ENCODE measurements at regions not wholly inside any gene's neighbourhood (a gene's known extent, or its start where the extent isn't known, plus 50 kb on each side); places are given as distances from the start of the nearest gene placed in this dataset.

DNA sequence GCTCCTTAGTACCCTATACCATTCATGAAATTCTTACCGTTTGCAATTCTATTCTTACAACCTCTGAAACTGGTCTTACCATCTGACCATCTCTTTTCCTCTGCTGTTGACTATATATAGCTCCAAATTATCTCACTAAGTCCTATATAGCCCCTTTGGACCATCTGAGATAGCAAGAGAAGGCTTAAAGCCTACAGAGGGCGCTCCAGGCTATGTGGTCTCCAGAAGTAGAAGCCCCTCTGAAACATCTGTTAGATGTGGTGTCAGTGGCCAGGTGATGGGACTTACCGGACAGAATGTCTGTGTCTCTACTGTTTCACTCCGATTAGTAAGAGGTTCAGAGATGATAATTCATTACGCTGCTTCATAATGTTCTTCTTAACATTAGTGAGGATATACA, 140.7 kb upstream of the BMP2 start:
- H3K9me3 ChIP-seq (ENCODE audit: control insufficient read depth, insufficient read depth, low read length) = no peaks in the 10 kb centered on the region

DNA sequence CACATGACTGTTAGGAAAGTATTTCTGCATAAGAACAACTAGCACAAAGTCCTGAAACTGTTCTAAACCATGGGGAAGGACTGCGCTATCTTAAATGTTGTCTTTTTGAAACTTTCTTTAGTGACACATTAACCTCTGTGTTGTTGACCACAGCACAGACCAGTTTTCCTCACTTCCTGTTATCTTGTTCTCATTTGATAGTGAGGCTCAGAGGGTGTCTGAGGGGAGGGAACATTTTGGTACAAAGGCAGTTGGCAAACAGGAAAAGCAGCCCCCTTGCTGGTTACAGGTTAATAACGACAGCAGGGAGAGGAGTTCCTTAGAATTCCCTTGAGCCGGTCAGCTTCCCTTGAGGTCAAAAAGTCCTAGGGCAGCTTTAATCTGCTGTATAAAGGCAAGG, 143.5 kb upstream of the BMP2 start:
- Histone ChIP-seq H3F3A (ENCODE audit: control insufficient read depth, insufficient read depth) (no peaks in the 10 kb centered on the region), H3K36me3 (ENCODE audit: control insufficient read depth, low read length) (no peaks in the 10 kb centered on the region), H3K4me2 (ENCODE audit: low read length) (no peak overlapping the region), H3K79me2 (ENCODE audit: control insufficient read depth, low read length) (no peaks in the 10 kb centered on the region), H3K27me3 (ENCODE audit: control insufficient read depth, low read length) (peaks cover 6% of the 10 kb centered on the region; the same call in 1 of the 2 replicates), H3K4me1 (ENCODE audit: control insufficient read depth, low read length) (no peaks in the 10 kb centered on the region), H3K27ac (ENCODE audit: low read depth, low read length) (no peak overlapping the region), H3K9me2 (replicated peaks; ENCODE audit: control insufficient read depth, low read length) (no peaks in the 10 kb centered on the region), H4K20me1 (ENCODE audit: control insufficient read depth, insufficient read depth, low read depth, low read length) (no peaks in the 10 kb centered on the region), H3K4me3 (ENCODE audit: low read length) (no peak overlapping the region), H3K9me3 (ENCODE audit: control insufficient read depth, insufficient read depth, low read length) (no peaks in the 10 kb centered on the region)
- no peak for TF ChIP-seq EZH2phosphoT487 (IDR thresholded peaks at IDR 0.05; ENCODE audit: borderline replicate concordance, low read length)

More for the DNA sequence above, 140.7 kb upstream of the BMP2 start:
- no peak overlapping the region for H3K27ac ChIP-seq (ENCODE audit: low read depth, low read length)
- no peak overlapping the region for H3K4me3 ChIP-seq (ENCODE audit: low read length)
- no peaks in the 10 kb centered on the region for H3K79me2 ChIP-seq (ENCODE audit: control insufficient read depth, low read length)
- peaks cover 6% of the 10 kb centered on the region; the same call in 1 of the 2 replicates for H3K27me3 ChIP-seq (ENCODE audit: control insufficient read depth, low read length)
- TF ChIP-seq, protein P1, sequence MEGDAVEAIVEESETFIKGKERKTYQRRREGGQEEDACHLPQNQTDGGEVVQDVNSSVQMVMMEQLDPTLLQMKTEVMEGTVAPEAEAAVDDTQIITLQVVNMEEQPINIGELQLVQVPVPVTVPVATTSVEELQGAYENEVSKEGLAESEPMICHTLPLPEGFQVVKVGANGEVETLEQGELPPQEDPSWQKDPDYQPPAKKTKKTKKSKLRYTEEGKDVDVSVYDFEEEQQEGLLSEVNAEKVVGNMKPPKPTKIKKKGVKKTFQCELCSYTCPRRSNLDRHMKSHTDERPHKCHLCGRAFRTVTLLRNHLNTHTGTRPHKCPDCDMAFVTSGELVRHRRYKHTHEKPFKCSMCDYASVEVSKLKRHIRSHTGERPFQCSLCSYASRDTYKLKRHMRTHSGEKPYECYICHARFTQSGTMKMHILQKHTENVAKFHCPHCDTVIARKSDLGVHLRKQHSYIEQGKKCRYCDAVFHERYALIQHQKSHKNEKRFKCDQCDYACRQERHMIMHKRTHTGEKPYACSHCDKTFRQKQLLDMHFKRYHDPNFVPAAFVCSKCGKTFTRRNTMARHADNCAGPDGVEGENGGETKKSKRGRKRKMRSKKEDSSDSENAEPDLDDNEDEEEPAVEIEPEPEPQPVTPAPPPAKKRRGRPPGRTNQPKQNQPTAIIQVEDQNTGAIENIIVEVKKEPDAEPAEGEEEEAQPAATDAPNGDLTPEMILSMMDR (IDR thresholded peaks at IDR 0.05; ENCODE audit: low read depth, low read length, poor library complexity, severe bottlenecking) = no peak
- no peak for TF ChIP-seq EZH2phosphoT487 (IDR thresholded peaks at IDR 0.05; ENCODE audit: borderline replicate concordance, low read length)
- H3K4me1 ChIP-seq (ENCODE audit: control insufficient read depth, low read length) = no peaks in the 10 kb centered on the region
- no peaks in the 10 kb centered on the region for H4K20me1 ChIP-seq (ENCODE audit: control insufficient read depth, insufficient read depth, low read depth, low read length)
- no peaks in the 10 kb centered on the region for H3F3A ChIP-seq (ENCODE audit: control insufficient read depth, insufficient read depth)
- H3K36me3 ChIP-seq (ENCODE audit: control insufficient read depth, low read length) = no peaks in the 10 kb centered on the region
- H3K4me2 ChIP-seq (ENCODE audit: low read length) = no peak overlapping the region
- H3K9me2 ChIP-seq (replicated peaks; ENCODE audit: control insufficient read depth, low read length) = no peaks in the 10 kb centered on the region

DNA sequence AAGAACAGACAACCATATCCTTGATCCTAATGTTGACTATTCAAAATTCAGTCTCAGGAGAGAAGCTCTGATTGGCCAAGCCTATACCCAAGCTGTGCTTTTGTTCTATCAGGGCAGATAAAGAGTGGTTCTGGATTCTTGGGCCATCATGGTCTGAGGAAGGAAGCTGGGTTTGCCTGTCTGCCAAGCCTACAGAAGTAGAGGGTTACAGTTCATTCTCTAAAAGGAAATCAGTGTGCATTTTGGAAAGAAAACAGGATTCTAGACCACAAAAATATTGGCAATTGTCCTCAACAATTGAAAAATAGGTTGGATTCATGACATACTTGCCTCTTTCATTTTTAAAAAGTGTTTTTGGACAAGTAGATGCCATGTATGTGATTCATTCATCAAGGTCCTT, 145.4 kb upstream of the BMP2 start:
- H3K9me2 ChIP-seq (replicated peaks; ENCODE audit: control insufficient read depth, low read length) = no peaks in the 10 kb centered on the region
- no peak overlapping the region for H3K4me3 ChIP-seq (ENCODE audit: low read length)
- no peaks in the 10 kb centered on the region for H3K36me3 ChIP-seq (ENCODE audit: control insufficient read depth, low read length)
- H4K20me1 ChIP-seq (ENCODE audit: control insufficient read depth, insufficient read depth, low read depth, low read length) = no peaks in the 10 kb centered on the region
- H3K27me3 ChIP-seq (ENCODE audit: control insufficient read depth, low read length) = no peaks in the 10 kb centered on the region; the same call in 1 of the 2 replicates
- TF ChIP-seq EZH2phosphoT487 (IDR thresholded peaks at IDR 0.05; ENCODE audit: borderline replicate concordance, low read length) = no peak
- TF ChIP-seq, protein P1 (IDR thresholded peaks at IDR 0.05; ENCODE audit: low read depth, low read length, poor library complexity, severe bottlenecking) = no peak
- H3K27ac ChIP-seq (ENCODE audit: low read depth, low read length) = no peak overlapping the region
- H3K4me2 ChIP-seq (ENCODE audit: low read length) = no peak overlapping the region
- H3K4me1 ChIP-seq (ENCODE audit: control insufficient read depth, low read length) = no peaks in the 10 kb centered on the region
- no peaks in the 10 kb centered on the region for H3F3A ChIP-seq (ENCODE audit: control insufficient read depth, insufficient read depth)
- H3K79me2 ChIP-seq (ENCODE audit: control insufficient read depth, low read length) = no peaks in the 10 kb centered on the region
- no peaks in the 10 kb centered on the region for H3K9me3 ChIP-seq (ENCODE audit: control insufficient read depth, insufficient read depth, low read length)

DNA sequence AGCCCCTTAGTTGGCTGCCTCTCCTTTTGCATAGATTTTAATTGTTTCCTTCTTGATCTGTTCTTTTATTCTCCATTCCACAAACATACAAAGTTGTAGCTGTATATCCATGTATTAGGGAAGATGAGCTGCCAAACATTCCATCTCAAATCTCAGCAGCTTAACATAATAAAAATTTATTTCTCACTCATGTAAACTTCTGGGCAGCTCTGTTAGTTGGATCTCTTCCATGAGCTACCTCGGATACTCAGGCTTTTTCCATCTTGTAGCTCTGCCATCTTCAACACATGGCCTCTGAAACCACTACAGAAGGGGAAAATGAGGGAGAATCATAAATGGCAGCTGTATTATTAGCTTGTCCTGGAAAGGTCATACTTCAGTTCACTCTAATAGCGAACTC, 149.4 kb upstream of the BMP2 start:
- TF ChIP-seq, protein P1 (IDR thresholded peaks at IDR 0.05; ENCODE audit: low read depth, low read length, poor library complexity, severe bottlenecking) = no peak
- TF ChIP-seq EZH2phosphoT487 (IDR thresholded peaks at IDR 0.05; ENCODE audit: borderline replicate concordance, low read length) = no peak
- Histone ChIP-seq H4K20me1 (ENCODE audit: control insufficient read depth, insufficient read depth, low read depth, low read length) (no peaks in the 10 kb centered on the region), H3K9me3 (ENCODE audit: control insufficient read depth, insufficient read depth, low read length) (no peaks in the 10 kb centered on the region)

More for the DNA sequence above, 149.4 kb upstream of the BMP2 start:
- H3K27me3 ChIP-seq (ENCODE audit: control insufficient read depth, low read length) = no peaks in the 10 kb centered on the region
- no peaks in the 10 kb centered on the region for H3K79me2 ChIP-seq (ENCODE audit: control insufficient read depth, low read length)
- H3K9me2 ChIP-seq (replicated peaks; ENCODE audit: control insufficient read depth, low read length) = no peaks in the 10 kb centered on the region
- no peak overlapping the region for H3K4me3 ChIP-seq (ENCODE audit: low read length)
- no peaks in the 10 kb centered on the region for H3K4me1 ChIP-seq (ENCODE audit: control insufficient read depth, low read length)
- no peak overlapping the region for H3K4me2 ChIP-seq (ENCODE audit: low read length)
- no peaks in the 10 kb centered on the region for H3F3A ChIP-seq (ENCODE audit: control insufficient read depth, insufficient read depth)
- H3K36me3 ChIP-seq (ENCODE audit: control insufficient read depth, low read length) = no peaks in the 10 kb centered on the region
- H3K27ac ChIP-seq (ENCODE audit: low read depth, low read length) = no peak overlapping the region
